ENCODE measurements at regions not wholly inside any gene's neighbourhood (a gene's known extent, or its start where the extent isn't known, plus 50 kb on each side); places are given as distances from the start of the nearest gene placed in this dataset.

DNA sequence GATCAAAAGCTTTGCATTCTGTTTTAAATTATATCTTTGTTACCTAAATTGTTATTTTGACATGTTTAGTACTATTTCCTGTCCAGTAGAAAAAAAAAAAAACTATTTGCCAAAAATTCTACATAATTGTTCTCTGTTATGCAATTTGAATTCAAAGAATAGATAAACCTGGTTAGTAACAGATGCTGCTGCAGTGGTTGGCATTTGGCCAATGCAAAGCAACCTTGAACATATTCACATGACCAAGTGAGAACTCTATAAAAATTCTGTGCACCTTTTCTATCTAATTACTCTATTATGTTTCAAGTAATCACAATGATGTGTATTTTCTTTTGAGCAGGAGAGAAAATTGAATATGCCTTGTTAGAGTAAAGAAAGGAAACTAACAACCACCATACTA, 1473.4 kb downstream of the RPA4 start:
- TF ChIP-seq YY1 (IDR thresholded peaks at IDR 0.05; ENCODE audit: low read depth), result no peak
- TF ChIP-seq EP300 (IDR thresholded peaks at IDR 0.05; ENCODE audit: borderline replicate concordance), result no peak

DNA sequence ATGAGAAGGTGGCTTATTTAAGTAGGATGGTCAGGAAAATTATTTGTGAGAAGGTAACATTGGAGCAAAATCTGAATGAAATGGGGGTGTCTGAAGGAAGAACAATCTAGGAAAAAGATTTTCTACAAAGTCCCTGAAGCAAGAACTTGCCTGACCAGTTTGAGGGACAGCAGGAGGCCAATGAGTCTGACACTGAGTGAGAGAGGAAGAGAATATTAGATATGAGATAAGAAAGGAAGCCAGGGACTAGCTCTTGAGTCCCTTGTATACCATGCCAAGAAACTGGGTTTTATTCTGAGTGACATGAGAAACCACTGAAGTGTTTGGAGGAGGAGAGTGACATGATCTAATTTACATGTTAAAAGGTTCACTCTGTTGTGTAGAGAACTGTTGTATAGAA, 1478.9 kb downstream of the RPA4 start:
- TF ChIP-seq CEBPB (IDR thresholded peaks at IDR 0.05) (no peak), FOXM1 (IDR thresholded peaks at IDR 0.05; ENCODE audit: borderline replicate concordance, low read depth) (no peak), ZBTB7A (IDR thresholded peaks at IDR 0.05; ENCODE audit: low read depth) (no peak), MAX (IDR thresholded peaks at IDR 0.05) (no peak), RAD21 (IDR thresholded peaks at IDR 0.05; ENCODE audit: low read depth) (no peak), CREB1 (IDR thresholded peaks at IDR 0.05; ENCODE audit: low read depth) (no peak), REST (IDR thresholded peaks at IDR 0.05; ENCODE audit: low read depth) (no peak), YY1 (IDR thresholded peaks at IDR 0.05; ENCODE audit: low read depth) (no peak), EP300 (IDR thresholded peaks at IDR 0.05; ENCODE audit: borderline replicate concordance) (no peak), EGR1 (IDR thresholded peaks at IDR 0.05) (no peak), TEAD4 (IDR thresholded peaks at IDR 0.05) (no peak), USF1 (IDR thresholded peaks at IDR 0.05) (no peak), TCF12 (IDR thresholded peaks at IDR 0.05; ENCODE audit: low read depth) (no peak), NFIC (IDR thresholded peaks at IDR 0.05) (no peak), TAF1 (IDR thresholded peaks at IDR 0.05; ENCODE audit: low read depth) (no peak)

- TF ChIP-seq EP300 (IDR thresholded peaks at IDR 0.05; ENCODE audit: borderline replicate concordance) (no peak), RAD21 (IDR thresholded peaks at IDR 0.05; ENCODE audit: low read depth) (no peak), MAX (IDR thresholded peaks at IDR 0.05) (no peak), CREB1 (IDR thresholded peaks at IDR 0.05; ENCODE audit: low read depth) (no peak), FOXM1 (IDR thresholded peaks at IDR 0.05; ENCODE audit: borderline replicate concordance, low read depth) (no peak), REST (IDR thresholded peaks at IDR 0.05; ENCODE audit: low read depth) (no peak), TEAD4 (IDR thresholded peaks at IDR 0.05) (no peak), EGR1 (IDR thresholded peaks at IDR 0.05) (no peak)
Observed at GRCh38 chrX:98371994-98372393, 1488.3 kb downstream of the RPA4 start.

- no peak for TF ChIP-seq TEAD4 (IDR thresholded peaks at IDR 0.05)
- no peak for TF ChIP-seq CEBPB (IDR thresholded peaks at IDR 0.05)
- TF ChIP-seq TAF1 (IDR thresholded peaks at IDR 0.05; ENCODE audit: low read depth), result no peak
- no peak for TF ChIP-seq CREB1 (IDR thresholded peaks at IDR 0.05; ENCODE audit: low read depth)
Observed at GRCh38 chrX:98379134-98379533, 1495.4 kb downstream of the RPA4 start.

GRCh38 chrX:98380106-98380505, 1496.4 kb downstream of the RPA4 start:
- no peak for TF ChIP-seq TAF1 (IDR thresholded peaks at IDR 0.05; ENCODE audit: low read depth)
- TF ChIP-seq USF1 (IDR thresholded peaks at IDR 0.05), result no peak
- no peak for TF ChIP-seq MAX (IDR thresholded peaks at IDR 0.05)
- TF ChIP-seq YY1 (IDR thresholded peaks at IDR 0.05; ENCODE audit: low read depth), result no peak
- TF ChIP-seq TEAD4 (IDR thresholded peaks at IDR 0.05), result no peak
- no peak for TF ChIP-seq TCF12 (IDR thresholded peaks at IDR 0.05; ENCODE audit: low read depth)
- TF ChIP-seq REST (IDR thresholded peaks at IDR 0.05; ENCODE audit: low read depth), result no peak
- no peak for TF ChIP-seq RAD21 (IDR thresholded peaks at IDR 0.05; ENCODE audit: low read depth)
- TF ChIP-seq ZBTB7A (IDR thresholded peaks at IDR 0.05; ENCODE audit: low read depth), result no peak
- no peak for TF ChIP-seq NFIC (IDR thresholded peaks at IDR 0.05)
- no peak for TF ChIP-seq CREB1 (IDR thresholded peaks at IDR 0.05; ENCODE audit: low read depth)
- TF ChIP-seq EGR1 (IDR thresholded peaks at IDR 0.05), result no peak
- TF ChIP-seq EP300 (IDR thresholded peaks at IDR 0.05; ENCODE audit: borderline replicate concordance), result no peak
- TF ChIP-seq FOXM1 (IDR thresholded peaks at IDR 0.05; ENCODE audit: borderline replicate concordance, low read depth), result no peak
- no peak for TF ChIP-seq CEBPB (IDR thresholded peaks at IDR 0.05)

All from Ishikawa (cell line).